Esophagus (tissue), 2 donors: ENCODE measurements at regions not wholly inside any gene's neighbourhood (a gene's known extent, or its start where the extent isn't known, plus 50 kb on each side); places are given as distances from the start of the nearest gene placed in this dataset.

Experiments
- H3K27ac ChIP-seq, 2 donors: one replicate each; pipeline ENCODE4 v1.5.1; 2013; ENCODE audit warnings: low read depth in 2 of 2, mild to moderate bottlenecking in 2 of 2, inconsistent platforms in 1 of 2, low read length in 1 of 2, moderate library complexity in 1 of 2
- H3K27me3 ChIP-seq, 2 donors: one replicate each; pipeline ENCODE4 v1.6.1; 2013; ENCODE audit warnings: low read length in 2 of 2, control low read depth in 1 of 2, mild to moderate bottlenecking in 1 of 2; ENCODE audit not compliant: insufficient read depth in 2 of 2, control insufficient read depth in 1 of 2
- H3K36me3 ChIP-seq, 2 donors: one replicate each; pipeline ENCODE4 v1.6.1; 2013; ENCODE audit warnings: low read length in 1 of 2; ENCODE audit not compliant: control insufficient read depth in 2 of 2, insufficient read depth in 2 of 2
- H3K4me1 ChIP-seq, 2 donors: one replicate each; pipeline ENCODE4 v1.6.1; 2013; ENCODE audit warnings: low read length in 1 of 2; ENCODE audit not compliant: control insufficient read depth in 2 of 2, insufficient read depth in 2 of 2
- H3K4me3 ChIP-seq, 2 donors: one replicate each; pipeline ENCODE4 v1.5.1; 2013; ENCODE audit warnings: low read length in 2 of 2, mild to moderate bottlenecking in 2 of 2, low read depth in 1 of 2, moderate library complexity in 1 of 2
- H3K9me3 ChIP-seq, 2 donors: one replicate each; pipeline ENCODE4 v1.6.1; 2013; ENCODE audit warnings: mild to moderate bottlenecking in 2 of 2, low read depth in 1 of 2, low read length in 1 of 2, moderate library complexity in 1 of 2; ENCODE audit not compliant: control insufficient read depth in 2 of 2, insufficient read depth in 1 of 2
- WGBS, 2 donors: extraction: QIAGEN DNeasy Blood & Tissue Kit; methylation state at CpG; one replicate each; pipeline ENCODE4 v1.1.7; 2013; 5-methylcytosine and 5-hydroxymethylcytosine counted together
- donor health status: healthy with polysubstance abuse.
- donor health status: Bipolar disorder and iron deficiency.

DNA sequence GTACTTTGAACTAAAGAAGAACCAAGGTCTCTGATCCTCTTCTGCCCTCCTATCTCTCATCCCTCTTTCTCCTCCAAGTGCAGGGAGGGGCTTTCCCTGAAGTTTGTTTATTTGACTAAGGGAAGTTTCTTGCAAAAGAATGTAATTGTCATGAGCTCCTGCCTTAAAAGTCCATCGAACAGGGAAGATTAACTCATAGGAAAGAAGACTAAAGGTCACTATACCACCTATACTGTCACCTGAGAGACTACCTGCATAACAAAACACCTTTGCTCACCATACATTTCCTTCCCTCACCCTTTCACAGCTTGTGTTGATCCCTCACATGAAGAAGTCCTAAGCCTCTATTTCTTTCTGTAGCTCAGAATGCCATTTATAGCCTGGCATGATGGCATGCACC is 59.4 kb upstream of the C4orf54 start:
- Histone ChIP-seq H3K4me1 (no peaks in the 10 kb centered on the region), H3K4me3 (no peak overlapping the region), H3K27me3 (no peaks in the 10 kb centered on the region), H3K36me3 (no peaks in the 10 kb centered on the region), H3K27ac (no peak overlapping the region), H3K9me3 (no peaks in the 10 kb centered on the region)
- WGBS, 2 donors: 24 to 36% methylated on average over 1 of the region's 1 CpG

DNA sequence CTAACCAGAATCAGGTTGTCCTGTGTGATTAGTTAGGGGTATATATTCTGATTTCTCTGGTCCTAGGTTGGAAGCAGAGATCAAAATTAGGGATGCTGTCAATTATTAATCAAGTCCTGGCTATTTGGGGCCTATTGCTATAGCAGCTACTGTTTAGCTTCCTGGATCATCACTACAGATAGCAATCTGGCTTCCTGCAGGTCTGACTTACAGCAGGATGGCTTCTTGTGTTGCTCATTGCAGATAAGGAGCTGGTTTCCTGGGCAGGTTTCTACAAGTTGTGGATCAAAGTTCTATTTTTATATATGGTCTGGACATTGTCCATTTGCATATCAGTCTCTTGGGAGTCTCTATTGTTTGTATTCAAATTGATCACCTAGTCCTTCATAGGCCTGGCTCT is 57.7 kb upstream of the C4orf54 start:
- no peaks in the 10 kb centered on the region for H3K9me3 ChIP-seq

DNA sequence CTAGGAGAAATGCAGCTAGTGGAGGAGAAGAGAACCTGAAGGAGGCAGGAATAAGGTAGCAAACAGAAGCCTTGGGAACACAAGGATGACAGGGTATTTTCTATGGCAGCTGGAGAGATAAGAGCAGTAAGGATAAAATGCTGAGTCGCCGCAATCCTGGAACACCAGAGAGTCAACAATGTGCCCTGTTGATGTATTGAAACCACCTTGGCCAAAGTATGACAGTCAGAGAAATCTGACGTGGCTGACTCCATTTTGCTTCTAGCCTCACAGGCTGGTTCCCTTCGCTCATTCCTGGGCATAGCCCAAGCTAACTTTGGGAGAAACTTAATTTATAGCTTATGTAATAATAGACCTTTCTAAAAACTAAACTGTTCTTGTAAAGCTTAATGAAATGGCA is 56.6 kb upstream of the C4orf54 start:
- Histone ChIP-seq H3K36me3 (no peaks in the 10 kb centered on the region), H3K9me3 (no peaks in the 10 kb centered on the region), H3K4me1 (no peaks in the 10 kb centered on the region), H3K27me3 (no peaks in the 10 kb centered on the region), H3K4me3 (no peak overlapping the region), H3K27ac (no peak overlapping the region)
- 88 to 92% methylated on average over 4 of the region's 4 CpGs for WGBS, 2 donors

More for the DNA sequence above, 57.7 kb upstream of the C4orf54 start:
- no peak overlapping the region for H3K27ac ChIP-seq
- H3K27me3 ChIP-seq: no peaks in the 10 kb centered on the region
- no peaks in the 10 kb centered on the region for H3K36me3 ChIP-seq
- no peak overlapping the region for H3K4me3 ChIP-seq
- no peaks in the 10 kb centered on the region for H3K4me1 ChIP-seq

DNA sequence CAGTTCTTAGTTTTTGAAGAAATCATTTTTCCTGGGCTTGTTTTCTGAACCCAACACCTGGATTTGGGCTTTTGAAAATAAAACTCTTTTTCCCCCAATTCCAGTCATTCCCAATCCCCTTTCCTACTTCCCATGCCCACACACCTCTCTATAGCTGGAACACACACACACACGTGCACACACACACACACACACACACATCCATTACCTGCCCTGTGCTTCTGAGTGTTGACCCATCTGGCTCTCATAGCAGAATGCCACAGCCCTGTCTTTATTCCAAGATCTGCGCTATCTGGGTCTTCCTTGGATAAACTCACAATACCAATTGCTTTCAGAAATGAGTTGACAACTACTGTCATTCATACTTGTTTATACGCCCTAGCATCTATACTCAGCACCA is 54.9 kb upstream of the C4orf54 start:
- H3K4me3 ChIP-seq: no peak overlapping the region

DNA sequence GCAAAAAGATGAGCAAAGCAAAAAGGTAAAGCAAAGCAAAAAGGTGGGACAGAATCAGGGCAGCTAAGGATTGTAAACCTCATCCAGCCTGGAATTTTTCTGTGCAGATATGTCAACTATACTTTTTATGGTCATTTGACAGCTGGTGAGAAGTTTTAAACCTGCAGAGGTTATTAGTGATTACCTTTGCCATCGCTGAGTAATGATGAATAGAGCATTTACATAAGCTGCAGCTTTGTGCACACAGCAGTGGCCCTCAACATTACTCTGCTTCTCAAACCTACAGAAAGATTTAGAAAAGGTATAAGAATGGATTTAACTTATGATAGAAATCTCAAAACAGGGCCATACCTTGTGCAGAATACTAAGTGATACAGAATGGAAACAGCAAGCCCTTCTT is 54.5 kb upstream of the C4orf54 start:
- no peaks in the 10 kb centered on the region for H3K4me1 ChIP-seq
- H3K9me3 ChIP-seq: no peaks in the 10 kb centered on the region
- H3K27me3 ChIP-seq: no peaks in the 10 kb centered on the region
- no peak overlapping the region for H3K27ac ChIP-seq
- no peaks in the 10 kb centered on the region for H3K36me3 ChIP-seq
- no peak overlapping the region for H3K4me3 ChIP-seq
- 70 to 80% methylated on average over 1 of the region's 1 CpG for WGBS, 2 donors

More for the DNA sequence above, 54.9 kb upstream of the C4orf54 start:
- no peaks in the 10 kb centered on the region for H3K36me3 ChIP-seq
- WGBS, 2 donors: 88% methylated on average over 3 of the region's 3 CpGs
- H3K4me1 ChIP-seq: no peaks in the 10 kb centered on the region
- H3K27ac ChIP-seq: no peak overlapping the region
- H3K9me3 ChIP-seq: no peaks in the 10 kb centered on the region
- H3K27me3 ChIP-seq: no peaks in the 10 kb centered on the region

DNA sequence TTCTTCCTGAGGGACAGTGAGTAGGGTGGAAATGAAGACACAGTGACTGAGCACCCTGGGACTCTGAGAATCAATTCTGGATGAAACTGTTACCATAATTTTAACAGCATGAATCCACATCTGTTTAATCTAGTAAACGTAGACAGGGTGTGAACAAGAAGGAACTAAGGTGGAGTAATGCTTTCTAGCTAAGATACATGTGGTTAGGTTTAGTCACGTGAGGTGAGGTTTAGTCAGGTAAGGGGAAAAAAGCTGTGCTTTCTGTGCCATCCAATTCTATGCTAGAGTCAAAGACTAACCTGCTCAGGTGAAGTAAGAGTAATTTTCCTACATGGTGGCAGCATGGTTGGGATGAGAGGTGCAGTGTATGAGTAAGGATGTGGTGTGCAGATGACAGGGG is 54.0 kb upstream of the C4orf54 start:
- Histone ChIP-seq H3K4me3 (no peak overlapping the region), H3K27me3 (no peaks in the 10 kb centered on the region), H3K4me1 (no peaks in the 10 kb centered on the region), H3K27ac (no peak overlapping the region), H3K9me3 (no peaks in the 10 kb centered on the region), H3K36me3 (no peaks in the 10 kb centered on the region)
- WGBS, 2 donors: 64 to 68% methylated on average over 2 of the region's 2 CpGs

DNA sequence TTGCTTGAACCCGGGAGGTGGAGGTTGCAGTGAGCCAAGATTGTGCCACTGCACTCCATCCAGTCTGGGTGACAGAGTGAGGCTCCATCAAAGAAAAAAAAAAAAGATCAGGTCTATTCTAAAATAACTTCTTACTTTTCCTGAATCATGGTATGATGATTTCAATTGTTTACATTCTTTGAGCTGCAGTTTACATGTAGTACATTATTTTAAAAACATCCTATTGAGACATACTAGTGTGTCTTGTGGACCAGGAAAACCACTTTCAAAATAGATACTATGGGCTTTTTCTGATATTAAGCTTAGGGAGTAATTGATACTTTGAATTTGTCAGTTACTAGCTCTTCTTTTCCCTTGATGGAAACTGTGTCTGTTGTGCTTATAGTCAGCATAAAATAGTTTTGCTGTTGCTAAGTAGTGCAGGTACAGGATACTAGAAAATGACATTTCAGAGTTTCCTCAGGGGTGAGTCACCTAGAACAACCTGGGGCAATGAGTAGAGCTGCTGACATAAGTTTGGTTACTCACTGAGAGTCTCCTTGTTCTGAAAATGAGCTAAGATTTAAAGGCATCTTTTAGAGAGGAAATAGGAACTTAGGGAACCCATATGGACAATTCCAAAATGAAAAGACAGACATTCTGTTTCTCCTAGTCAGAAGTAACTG is 53.2 kb upstream of the C4orf54 start:
- H3K9me3 ChIP-seq: no peaks in the 10 kb centered on the region
- no peak overlapping the region for H3K27ac ChIP-seq
- H3K4me1 ChIP-seq: no peaks in the 10 kb centered on the region
- no peaks in the 10 kb centered on the region for H3K27me3 ChIP-seq
- WGBS, 2 donors: 96 to 100% methylated on average over 1 of the region's 1 CpG
- no peak overlapping the region for H3K4me3 ChIP-seq
- H3K36me3 ChIP-seq: no peaks in the 10 kb centered on the region

DNA sequence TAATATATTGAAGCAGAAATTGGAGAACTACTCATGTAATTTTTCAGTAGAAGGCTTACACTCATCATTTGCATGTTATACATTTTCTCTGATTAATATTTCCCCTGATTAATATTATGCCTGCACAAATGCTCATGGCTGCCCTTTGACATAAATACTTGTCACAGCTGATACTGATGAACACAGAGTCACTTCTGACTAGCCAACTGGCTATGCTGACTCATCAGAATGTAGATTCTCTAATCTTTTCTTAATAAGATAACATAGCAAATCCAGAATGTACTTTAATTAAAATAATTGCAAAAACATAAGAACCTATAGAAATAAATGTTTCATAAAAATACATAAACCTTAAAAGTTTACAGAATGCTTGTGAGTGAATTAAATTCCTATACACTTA is 52.4 kb upstream of the C4orf54 start:
- H3K9me3 ChIP-seq: no peaks in the 10 kb centered on the region
- no peak overlapping the region for H3K27ac ChIP-seq
- no peaks in the 10 kb centered on the region for H3K4me1 ChIP-seq
- H3K27me3 ChIP-seq: no peaks in the 10 kb centered on the region
- no peaks in the 10 kb centered on the region for H3K36me3 ChIP-seq
- H3K4me3 ChIP-seq: no peak overlapping the region

DNA sequence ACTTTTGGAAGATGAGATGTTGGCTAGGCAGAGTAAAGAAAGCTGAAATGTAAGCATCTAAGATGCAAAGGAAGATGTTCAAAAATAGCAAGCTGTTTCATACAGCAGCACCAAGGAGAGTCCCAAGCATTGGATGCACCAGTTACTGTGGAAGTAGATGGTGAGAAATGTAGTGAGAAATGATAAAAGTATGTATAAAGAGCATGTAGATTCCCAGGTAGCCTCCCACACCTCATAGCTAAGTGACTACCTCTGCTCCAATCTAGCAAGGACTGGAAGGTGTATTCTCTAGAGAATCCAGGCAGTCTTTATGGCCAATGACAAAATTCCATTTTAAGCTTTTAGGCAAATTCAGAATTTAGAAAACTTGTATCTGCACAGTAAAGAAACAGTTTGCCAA is 50.9 kb upstream of the C4orf54 start:
- no peaks in the 10 kb centered on the region for H3K9me3 ChIP-seq
- H3K27ac ChIP-seq: no peak overlapping the region
- H3K4me1 ChIP-seq: no peaks in the 10 kb centered on the region
- H3K36me3 ChIP-seq: no peaks in the 10 kb centered on the region
- H3K4me3 ChIP-seq: no peak overlapping the region
- H3K27me3 ChIP-seq: no peaks in the 10 kb centered on the region
